T-helper 9 cell (primary cell): ENCODE measurements at regions not wholly inside any gene's neighbourhood (a gene's known extent, or its start where the extent isn't known, plus 50 kb on each side); places are given as distances from the start of the nearest gene placed in this dataset.
"Not testable (repeated sequence)": the region's sequence is repeated elsewhere in the genome, so short reads cannot be mapped to it uniquely, and the experiment has no call there.

ENCODE experiments used
- DNase-seq: peaks from one replicate; pipeline ENCODE4 v3.0.0-alpha.2; 2020

- DNase-seq: no peak
Measured at GRCh38 chr2:72028996-72029395, 118.7 kb downstream of the CYP26B1 start.

- DNase-seq: no peak
Measured at GRCh38 chr2:72028351-72028995, 119.2 kb downstream of the CYP26B1 start.

- no peak for DNase-seq
Measured at GRCh38 chr2:72027426-72028161, 120.1 kb downstream of the CYP26B1 start.

DNA sequence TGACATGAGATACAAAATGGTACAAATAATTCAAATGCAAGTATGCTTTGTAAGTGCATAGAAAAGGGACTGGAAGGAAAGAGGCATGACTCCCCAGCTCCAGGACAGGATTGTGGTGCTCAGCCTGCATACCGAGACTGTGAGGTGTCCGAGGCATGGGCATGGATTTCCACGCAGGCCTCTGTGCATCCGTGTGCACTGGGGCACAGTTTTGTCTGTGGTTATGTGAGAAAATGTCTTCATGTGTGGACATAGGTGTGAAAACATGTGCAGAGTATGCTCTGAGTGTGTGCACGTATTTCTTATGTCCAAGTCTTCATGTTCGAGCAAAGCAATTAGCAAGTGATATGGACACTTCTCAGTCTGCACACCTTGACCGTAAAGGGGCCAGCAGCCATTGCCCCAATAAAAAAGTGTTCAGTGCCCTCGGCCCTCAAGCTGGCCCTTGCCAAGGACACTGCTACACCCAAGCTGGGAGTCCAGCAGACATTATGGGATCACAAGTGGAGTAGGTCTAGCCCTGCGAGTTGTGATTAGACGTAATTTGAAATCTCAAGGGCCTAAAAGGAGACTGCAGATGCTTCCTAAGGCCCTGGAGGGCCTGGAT lies 120.7 kb downstream of the CYP26B1 start:
- DNase-seq: no peak

- no peak for DNase-seq
Measured at GRCh38 chr2:72024451-72025175, 123.0 kb downstream of the CYP26B1 start.

DNA sequence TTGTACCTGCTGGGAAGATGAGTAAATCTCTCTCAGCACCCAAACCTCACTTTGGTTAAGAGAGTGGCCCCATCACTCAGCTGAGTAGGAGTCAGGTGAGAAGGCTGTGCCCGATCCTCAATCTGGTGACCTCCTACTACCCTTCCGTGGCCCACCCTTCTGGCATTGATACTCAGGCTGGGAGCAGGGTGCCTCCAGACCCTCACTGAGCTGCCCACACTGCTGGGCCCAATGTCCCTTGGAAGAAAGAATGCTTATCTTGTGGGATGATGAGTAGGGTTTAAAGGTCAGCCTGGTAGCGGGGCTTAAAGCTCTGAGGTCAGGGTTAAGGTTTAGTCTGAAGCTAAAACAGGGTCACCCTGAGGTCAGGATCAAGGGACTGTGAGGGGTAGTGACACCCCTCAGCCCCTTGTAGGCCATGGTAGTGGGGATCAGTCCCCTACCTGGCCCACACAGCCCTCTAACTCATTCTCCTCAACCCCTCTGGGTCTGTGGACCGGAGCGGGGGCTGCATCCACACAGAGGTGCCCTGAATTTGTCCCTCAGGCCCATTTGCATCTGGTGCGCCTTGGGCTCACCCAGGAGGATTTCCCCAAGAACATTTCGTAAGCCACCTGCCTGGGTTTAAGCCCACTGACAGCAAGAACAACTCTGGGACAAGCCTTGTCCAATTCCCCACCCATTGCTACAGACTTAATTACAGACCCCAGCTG lies 123.8 kb downstream of the CYP26B1 start:
- no peak for DNase-seq

DNA sequence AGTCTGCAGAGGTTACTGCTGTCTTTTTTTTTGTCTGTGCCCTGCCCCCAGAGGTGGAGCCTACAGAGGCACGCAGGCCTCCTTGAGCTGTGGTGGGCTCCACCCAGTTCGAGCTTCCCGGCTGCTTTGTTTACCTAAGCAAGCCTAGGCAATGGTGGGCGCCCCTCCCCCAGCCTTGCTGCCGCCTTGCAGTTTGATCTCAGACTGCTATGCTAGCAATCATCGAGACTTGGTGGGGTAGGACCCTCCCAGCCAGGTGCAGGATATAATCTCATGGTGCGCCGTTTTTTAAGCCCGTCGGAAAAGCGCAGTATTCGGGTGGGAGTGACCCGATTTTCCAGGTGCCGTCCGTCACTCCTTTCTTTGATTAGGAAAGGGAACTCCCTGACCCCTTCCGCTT lies 126.3 kb downstream of the CYP26B1 start:
- not testable (repeated sequence) for DNase-seq

DNA sequence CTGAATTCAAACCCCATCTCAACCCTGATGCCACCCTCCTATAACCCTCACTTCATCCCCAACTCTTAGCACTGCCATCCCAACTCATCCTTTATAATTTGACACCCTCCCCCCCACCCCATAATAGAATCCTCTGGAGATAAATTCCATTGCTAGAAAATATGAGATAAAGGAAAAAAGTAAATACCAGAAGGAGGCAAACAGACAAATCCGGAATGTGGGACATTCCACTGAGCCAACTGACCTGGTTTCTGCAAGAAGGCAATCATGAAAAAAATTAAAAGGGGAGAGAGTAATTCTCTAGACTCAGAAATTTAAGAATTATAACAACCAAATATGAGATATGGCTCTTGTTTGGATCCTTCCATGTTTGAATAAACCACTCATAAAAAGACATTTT lies 132.4 kb downstream of the CYP26B1 start:
- no peak for DNase-seq

DNA sequence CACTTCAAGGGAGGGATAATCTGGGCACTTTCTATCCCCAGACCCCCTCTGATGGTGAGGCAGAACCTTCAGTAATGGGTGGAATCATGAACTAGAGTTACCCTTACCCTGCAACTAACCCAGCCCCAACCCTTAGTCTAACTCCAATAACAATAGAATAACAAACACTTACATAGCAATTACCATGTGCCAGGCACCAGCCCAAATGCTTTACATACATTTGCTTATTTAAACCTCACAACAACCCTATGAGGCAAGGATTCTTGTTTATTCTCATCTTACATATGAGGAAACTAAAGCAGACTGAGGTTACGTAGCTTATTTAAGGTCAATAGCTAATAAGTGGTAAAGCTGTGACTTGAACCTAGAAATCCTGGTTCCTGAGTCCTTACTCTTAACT lies 132.8 kb downstream of the CYP26B1 start:
- DNase-seq: no peak

- no peak for DNase-seq
Measured at GRCh38 chr2:72013726-72014125, 133.9 kb downstream of the CYP26B1 start.

GRCh38 chr2:72012886-72013574 lies 134.6 kb downstream of the CYP26B1 start:
- no peak for DNase-seq

- no peak for DNase-seq
Measured at GRCh38 chr2:72011791-72012190, 135.9 kb downstream of the CYP26B1 start.

DNA sequence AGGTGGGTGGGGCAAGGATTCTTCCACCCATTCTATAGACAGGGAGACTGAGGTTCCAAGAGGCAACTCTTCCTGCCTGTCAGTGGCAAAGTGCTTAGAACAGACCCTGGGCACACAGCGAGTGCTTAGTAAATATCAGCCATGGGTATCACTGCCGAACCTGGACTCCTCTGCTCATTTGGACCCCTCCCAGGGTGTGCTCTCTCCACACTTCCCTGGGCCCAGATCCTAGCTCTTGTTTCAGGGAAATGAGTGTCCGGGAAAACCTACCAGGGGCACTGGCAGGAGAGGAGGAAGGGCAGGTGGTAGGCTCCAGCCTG lies 136.3 kb downstream of the CYP26B1 start:
- no peak for DNase-seq

DNA sequence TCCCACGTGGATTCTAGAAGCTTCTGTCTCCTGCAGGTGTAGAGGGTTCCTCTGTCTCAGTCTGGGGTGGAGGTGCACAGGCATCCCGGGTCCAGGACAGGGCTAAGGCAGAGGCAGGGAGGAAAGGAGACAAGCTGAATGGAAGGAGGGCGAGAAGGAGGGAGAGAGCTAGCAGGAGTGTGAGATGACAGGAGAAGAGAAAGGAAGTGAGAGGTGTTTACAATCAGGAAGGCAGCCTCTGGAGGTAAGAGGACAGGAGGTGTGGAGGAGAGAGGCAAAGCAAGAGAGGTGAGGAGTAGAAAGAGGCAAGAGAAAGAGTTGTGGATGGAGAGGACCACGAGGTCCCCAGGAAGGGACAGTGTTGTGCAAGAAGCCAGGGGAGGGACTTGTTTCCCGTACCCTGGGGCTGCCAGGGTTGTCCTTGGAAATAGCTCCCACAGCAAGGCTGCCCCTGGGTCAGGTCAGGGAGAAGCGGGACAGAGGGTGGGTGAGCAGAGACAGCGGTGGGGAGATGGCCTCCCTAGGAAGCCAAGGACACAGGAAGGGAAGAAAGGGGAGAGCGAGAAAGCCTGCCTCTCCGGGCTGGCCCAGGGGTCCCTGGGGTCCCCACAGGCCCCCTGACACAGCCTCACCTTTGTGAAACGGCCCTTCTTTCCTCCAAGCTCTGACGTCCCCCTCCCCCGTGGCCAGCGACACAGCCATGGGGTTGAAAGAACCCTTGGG lies 136.9 kb downstream of the CYP26B1 start:
- no peak for DNase-seq

DNA sequence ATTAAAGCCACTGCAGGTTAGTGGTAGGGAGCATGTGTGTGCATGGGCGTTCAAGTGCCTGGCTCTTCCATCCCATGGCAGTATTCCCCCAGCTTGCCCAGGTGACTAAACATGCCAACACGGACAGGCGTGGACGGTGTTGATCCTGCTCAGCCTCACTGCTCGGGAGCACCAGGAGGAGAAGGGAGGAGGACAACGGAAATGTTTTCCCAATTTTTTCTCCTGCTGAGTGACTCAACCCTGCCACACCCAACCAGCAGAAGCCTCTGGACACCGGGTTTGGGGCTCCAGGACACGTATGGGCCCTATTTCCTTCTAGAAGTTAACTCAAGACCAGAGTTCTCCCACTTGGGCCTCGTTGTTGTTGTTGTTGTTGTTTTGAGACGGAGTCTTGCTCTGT lies 139.1 kb downstream of the CYP26B1 start:
- DNase-seq: no peak

DNA sequence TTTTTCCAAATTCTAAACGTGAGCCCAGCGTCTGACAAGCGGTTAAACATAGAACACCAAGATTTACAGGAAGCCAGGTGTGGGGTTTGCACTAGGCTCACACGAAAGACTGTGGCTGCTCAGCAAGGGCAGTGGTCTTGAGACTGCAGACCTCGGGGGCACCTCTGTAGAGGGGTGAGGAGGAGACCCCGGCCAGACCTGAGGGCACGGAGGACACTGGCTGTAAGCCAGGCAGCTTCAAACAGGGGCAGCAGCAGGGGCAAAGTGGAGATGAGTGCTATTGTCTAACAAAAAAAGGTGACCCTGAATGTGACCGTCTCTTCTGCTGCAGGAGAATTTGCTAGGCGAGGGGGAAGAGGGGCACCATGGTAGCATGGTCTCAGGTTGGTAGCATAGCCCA lies 140.3 kb downstream of the CYP26B1 start:
- DNase-seq: no peak

- no peak for DNase-seq
Measured at GRCh38 chr2:72006188-72006736, 141.4 kb downstream of the CYP26B1 start.

- DNase-seq: no peak
Measured at GRCh38 chr2:72004976-72005375, 142.7 kb downstream of the CYP26B1 start.

GRCh38 chr2:72004201-72004915 lies 143.3 kb downstream of the CYP26B1 start:
- DNase-seq: no peak

- DNase-seq: no peak
Measured at GRCh38 chr2:72003796-72004195, 143.9 kb downstream of the CYP26B1 start.

- no peak for DNase-seq
Measured at GRCh38 chr2:72003124-72003523, 144.5 kb downstream of the CYP26B1 start.
